Memory B cell (primary cell): ENCODE measurements at regions not wholly inside any gene's neighbourhood (a gene's known extent, or its start where the extent isn't known, plus 50 kb on each side); places are given as distances from the start of the nearest gene placed in this dataset.
"Not testable (repeated sequence)": the region's sequence is repeated elsewhere in the genome, so short reads cannot be mapped to it uniquely, and the experiment has no call there.

Source experiments
- ATAC-seq: fragments of 150-1000 bp; cut with Tn5 transposase; 2 replicates; pipeline ENCODE4 v1.10.0; 2021; ENCODE audit warnings: low read depth, mild to moderate bottlenecking, moderate library complexity
- DNase-seq, 2 donors: peaks; one replicate each; pipeline ENCODE4 v3.0.0; 2022; ENCODE audit warnings: low spot score in 2 of 2
- H3K27ac Mint-ChIP-seq: one replicate; pipeline ENCODE4 v1.8.0; 2022; ENCODE audit warnings: mild to moderate bottlenecking, moderate library complexity, mixed read lengths
- H3K27me3 Mint-ChIP-seq: one replicate; pipeline ENCODE4 v1.8.0; 2022; ENCODE audit warnings: mixed read lengths
- H3K36me3 Mint-ChIP-seq: one replicate; pipeline ENCODE4 v1.8.0; 2022; ENCODE audit warnings: mild to moderate bottlenecking, mixed read lengths
- H3K4me1 Mint-ChIP-seq: one replicate; pipeline ENCODE4 v1.8.0; 2022; ENCODE audit warnings: mixed read lengths
- H3K4me3 Mint-ChIP-seq: one replicate; pipeline ENCODE4 v1.8.0; 2022; ENCODE audit warnings: mild to moderate bottlenecking, moderate library complexity, mixed read lengths
- H3K9me3 Mint-ChIP-seq: one replicate; pipeline ENCODE4 v1.8.0; 2022; ENCODE audit warnings: mixed read lengths

DNA sequence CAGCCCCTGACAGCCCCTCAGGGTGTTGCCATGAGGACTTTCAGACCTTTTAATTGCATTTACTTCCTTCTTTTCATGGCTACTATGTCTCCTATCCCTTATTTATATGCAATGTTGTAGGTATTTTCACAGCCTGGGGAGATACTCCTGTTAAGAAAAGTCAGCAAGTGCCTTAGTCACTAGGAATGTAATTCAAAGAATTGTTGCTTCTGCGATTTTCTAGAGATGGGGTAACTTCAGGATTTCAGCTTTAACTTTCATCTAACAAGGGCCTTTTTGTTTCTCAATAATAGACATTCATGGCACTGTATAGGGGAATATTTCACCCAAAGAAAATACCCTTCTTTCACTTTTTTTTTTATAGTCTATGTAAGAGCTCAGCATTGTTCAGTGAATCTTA is 533.3 kb upstream of the MIS18BP1 start:
- DNase-seq (no peak), ATAC-seq (no peak)
- no peaks in the 10 kb centered on the region for H3K4me1 Mint-ChIP-seq
- H3K36me3 Mint-ChIP-seq = no peaks in the 10 kb centered on the region
- peaks cover 7% of the 10 kb centered on the region for H3K9me3 Mint-ChIP-seq
- no peak overlapping the region for H3K4me3 Mint-ChIP-seq
- H3K27me3 Mint-ChIP-seq = no peaks in the 10 kb centered on the region
- no peak overlapping the region for H3K27ac Mint-ChIP-seq

DNA sequence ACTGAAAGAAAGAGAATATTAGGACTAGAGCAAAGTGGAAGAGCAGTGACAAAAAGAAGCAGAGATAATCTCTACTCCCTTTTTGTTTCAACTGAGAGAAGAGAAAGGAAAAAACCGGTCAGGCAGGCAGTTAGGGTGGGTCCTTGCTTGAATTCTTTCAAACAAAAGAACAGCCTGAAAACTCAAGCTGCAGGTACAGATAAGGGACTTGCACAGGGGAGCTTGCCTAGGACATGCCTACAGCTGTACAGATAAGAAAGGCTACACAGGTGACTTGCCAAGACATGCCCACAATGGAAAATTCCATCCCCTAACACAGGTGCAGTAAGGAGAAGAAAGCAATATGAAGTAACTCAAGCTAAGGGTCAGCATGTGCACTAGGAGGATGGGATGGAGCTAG is 532.2 kb upstream of the MIS18BP1 start:
- H3K36me3 Mint-ChIP-seq = no peaks in the 10 kb centered on the region
- no peaks in the 10 kb centered on the region for H3K27me3 Mint-ChIP-seq
- H3K9me3 Mint-ChIP-seq = peaks cover 7% of the 10 kb centered on the region
- ATAC-seq (no peak), DNase-seq (no peak)
- H3K4me3 Mint-ChIP-seq = no peak overlapping the region
- H3K27ac Mint-ChIP-seq = no peak overlapping the region
- no peaks in the 10 kb centered on the region for H3K4me1 Mint-ChIP-seq

GRCh38 chr14:45766247-45766646 is 513.2 kb upstream of the MIS18BP1 start:
- no peak for DNase-seq
- no peak overlapping the region for H3K4me3 Mint-ChIP-seq
- H3K36me3 Mint-ChIP-seq = no peaks in the 10 kb centered on the region
- H3K27ac Mint-ChIP-seq = no peak overlapping the region
- ATAC-seq = no peak
- H3K9me3 Mint-ChIP-seq = peaks cover 11% of the 10 kb centered on the region
- no peaks in the 10 kb centered on the region for H3K4me1 Mint-ChIP-seq
- H3K27me3 Mint-ChIP-seq = no peaks in the 10 kb centered on the region

- H3K9me3 Mint-ChIP-seq = peaks cover 12% of the 10 kb centered on the region
- no peaks in the 10 kb centered on the region for H3K4me1 Mint-ChIP-seq
- DNase-seq (no peak), ATAC-seq (no peak)
- H3K27ac Mint-ChIP-seq = no peak overlapping the region
- no peaks in the 10 kb centered on the region for H3K36me3 Mint-ChIP-seq
- no peaks in the 10 kb centered on the region for H3K27me3 Mint-ChIP-seq
- no peak overlapping the region for H3K4me3 Mint-ChIP-seq
Measured at GRCh38 chr14:45757655-45758054, 504.7 kb upstream of the MIS18BP1 start.

- not testable (repeated sequence) for H3K4me3 Mint-ChIP-seq, H3K4me1 Mint-ChIP-seq, H3K27me3 Mint-ChIP-seq, DNase-seq, H3K36me3 Mint-ChIP-seq, ATAC-seq, H3K27ac Mint-ChIP-seq
- H3K9me3 Mint-ChIP-seq = peaks cover 15% of the 10 kb centered on the region
Measured at GRCh38 chr14:45756412-45756811, 503.4 kb upstream of the MIS18BP1 start.

DNA sequence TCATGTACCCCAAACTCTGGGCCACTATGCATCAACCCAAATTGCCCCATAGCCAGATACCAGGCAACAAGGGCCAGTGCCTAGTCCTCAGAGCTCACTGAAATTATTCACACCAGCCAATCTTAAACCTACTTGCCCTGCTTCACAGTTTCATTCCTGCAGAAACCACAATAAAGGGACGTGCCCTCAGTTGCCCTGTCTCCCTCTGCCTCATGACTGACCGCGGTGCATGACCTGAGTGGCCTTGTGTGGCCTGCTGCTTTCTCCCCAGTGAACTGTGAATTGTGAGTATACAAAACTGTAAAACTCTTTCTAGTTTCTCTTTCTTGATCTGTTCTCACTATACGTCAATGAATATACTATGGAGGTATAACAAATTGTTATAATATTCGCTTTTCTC is 490.9 kb upstream of the MIS18BP1 start:
- no peak for ATAC-seq
- H3K36me3 Mint-ChIP-seq = no peaks in the 10 kb centered on the region
- no peaks in the 10 kb centered on the region for H3K27me3 Mint-ChIP-seq
- no peak overlapping the region for H3K4me3 Mint-ChIP-seq
- no peaks in the 10 kb centered on the region for H3K4me1 Mint-ChIP-seq
- H3K27ac Mint-ChIP-seq = no peak overlapping the region
- H3K9me3 Mint-ChIP-seq = peaks cover 7% of the 10 kb centered on the region
- no peak for DNase-seq

DNA sequence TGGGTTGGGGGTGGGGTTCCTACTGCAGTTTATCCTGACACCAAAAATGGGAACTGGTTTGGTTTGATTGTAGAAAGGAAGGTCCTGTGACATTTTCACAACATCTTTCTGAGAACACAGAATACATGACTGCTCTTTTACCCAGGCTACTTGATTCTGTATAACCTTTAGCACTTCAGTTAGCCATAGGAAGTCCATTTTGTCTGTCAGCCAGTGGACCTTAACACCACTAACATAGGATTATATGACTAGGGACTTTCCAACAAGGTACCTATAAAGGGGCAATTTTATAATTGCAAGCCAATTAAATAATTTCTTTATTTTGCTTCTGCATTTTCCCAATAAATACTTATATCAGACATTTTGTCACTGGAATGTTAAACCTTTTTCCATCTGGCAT is 489.2 kb upstream of the MIS18BP1 start:
- DNase-seq (no peak), ATAC-seq (no peak)
- Mint-ChIP-seq H3K27ac (no peak overlapping the region), H3K4me1 (no peaks in the 10 kb centered on the region), H3K27me3 (no peaks in the 10 kb centered on the region), H3K4me3 (no peak overlapping the region), H3K36me3 (no peaks in the 10 kb centered on the region), H3K9me3 (peaks cover 9% of the 10 kb centered on the region)

DNA sequence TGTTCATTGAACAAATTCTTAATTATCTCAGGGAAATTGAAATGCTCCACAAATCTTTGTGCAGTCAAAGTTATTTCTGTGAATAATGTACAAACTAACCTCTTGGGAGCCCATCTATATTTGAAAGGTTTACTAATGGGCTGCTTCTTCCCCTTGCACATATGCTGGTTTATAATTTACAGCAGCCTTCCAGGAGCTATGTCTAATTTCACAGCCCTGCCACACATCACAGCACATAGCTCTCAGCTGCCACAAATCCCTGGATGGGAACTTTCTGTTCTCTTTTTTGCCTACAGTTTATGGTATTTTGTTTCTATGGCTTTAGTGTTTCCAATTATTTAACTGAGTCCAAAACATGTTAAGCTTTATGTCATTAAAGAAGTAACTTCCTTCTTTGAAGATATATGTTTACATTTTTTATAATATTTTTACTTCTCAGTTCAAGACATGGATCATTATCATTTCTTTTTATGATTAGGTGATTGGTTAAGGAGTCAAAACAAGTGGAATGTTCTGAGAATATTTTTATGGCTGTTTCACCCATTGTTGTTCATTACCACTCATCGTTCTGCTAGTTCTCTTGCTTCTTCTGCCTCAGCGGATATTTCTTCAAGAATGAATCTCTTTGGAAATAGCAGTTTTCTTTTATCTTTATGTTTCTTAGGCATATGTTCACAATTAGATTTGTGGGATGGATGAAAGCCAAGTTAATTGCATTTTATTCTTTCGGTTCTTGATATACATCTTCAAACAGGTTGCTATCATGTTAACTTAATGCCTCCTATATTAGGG is 475.6 kb upstream of the MIS18BP1 start:
- Mint-ChIP-seq H3K4me3 (no peak overlapping the region), H3K9me3 (peaks cover 2% of the 10 kb centered on the region), H3K36me3 (no peaks in the 10 kb centered on the region), H3K4me1 (no peaks in the 10 kb centered on the region), H3K27me3 (no peaks in the 10 kb centered on the region), H3K27ac (no peak overlapping the region)
- no peak for DNase-seq
- no peak for ATAC-seq

GRCh38 chr14:45727133-45727532 is 474.1 kb upstream of the MIS18BP1 start:
- ATAC-seq = no peak
- H3K36me3 Mint-ChIP-seq = no peaks in the 10 kb centered on the region
- no peaks in the 10 kb centered on the region for H3K4me1 Mint-ChIP-seq
- H3K27me3 Mint-ChIP-seq = no peaks in the 10 kb centered on the region
- DNase-seq = no peak
- H3K9me3 Mint-ChIP-seq = peaks cover 3% of the 10 kb centered on the region
- H3K27ac Mint-ChIP-seq = no peak overlapping the region
- H3K4me3 Mint-ChIP-seq = no peak overlapping the region

DNA sequence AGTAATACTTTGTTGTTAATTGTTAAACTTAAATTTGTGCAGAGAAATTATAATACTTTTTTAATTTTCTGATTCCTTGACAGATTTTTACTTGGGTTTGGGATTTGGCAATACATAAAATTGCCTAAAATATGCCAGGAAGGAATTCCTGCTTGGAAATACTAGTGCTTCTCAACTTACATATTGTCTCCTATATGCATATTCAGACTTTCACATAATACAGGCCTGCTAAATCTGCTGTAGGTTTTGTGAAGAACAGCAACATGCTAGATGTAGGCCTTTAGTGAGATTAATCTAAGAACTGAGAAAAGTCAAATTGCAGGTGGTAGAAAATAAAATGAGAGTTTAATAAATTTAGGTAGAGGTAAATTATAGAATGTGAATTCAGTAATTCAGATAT is 468.5 kb upstream of the MIS18BP1 start:
- H3K4me3 Mint-ChIP-seq = no peak overlapping the region

GRCh38 chr14:45716572-45716971 is 463.6 kb upstream of the MIS18BP1 start:
- Mint-ChIP-seq H3K9me3 (peaks cover 4% of the 10 kb centered on the region), H3K27ac (no peak overlapping the region), H3K4me3 (no peak overlapping the region), H3K36me3 (no peaks in the 10 kb centered on the region), H3K27me3 (no peaks in the 10 kb centered on the region), H3K4me1 (no peaks in the 10 kb centered on the region)
- DNase-seq = no peak
- ATAC-seq = no peak

More for the DNA sequence above, 468.5 kb upstream of the MIS18BP1 start:
- H3K27ac Mint-ChIP-seq = no peak overlapping the region
- H3K36me3 Mint-ChIP-seq = no peaks in the 10 kb centered on the region
- H3K27me3 Mint-ChIP-seq = no peaks in the 10 kb centered on the region
- H3K9me3 Mint-ChIP-seq = peaks cover 3% of the 10 kb centered on the region
- H3K4me1 Mint-ChIP-seq = no peaks in the 10 kb centered on the region
- no peak for DNase-seq
- no peak for ATAC-seq

DNA sequence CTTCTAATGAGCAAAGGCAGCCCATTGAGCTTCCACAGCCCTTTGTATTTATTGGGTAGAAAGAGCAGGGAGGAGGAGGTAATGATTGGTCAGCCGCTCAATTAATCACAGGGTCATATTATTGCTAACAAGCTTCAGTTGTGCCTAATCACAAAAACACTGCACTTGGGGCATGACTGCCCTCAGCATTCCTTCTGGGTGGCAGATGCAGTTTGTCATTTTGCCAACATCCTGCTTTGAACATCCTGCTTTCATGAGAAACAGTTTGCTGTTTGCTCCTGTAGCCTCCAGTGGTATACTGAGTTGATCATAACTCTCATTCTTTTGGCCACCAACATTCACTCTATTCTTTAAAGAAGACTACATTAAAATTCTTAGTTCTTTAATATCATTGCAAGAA is 462.9 kb upstream of the MIS18BP1 start:
- Mint-ChIP-seq H3K36me3 (no peaks in the 10 kb centered on the region), H3K4me1 (no peaks in the 10 kb centered on the region), H3K4me3 (no peak overlapping the region), H3K9me3 (peaks cover 4% of the 10 kb centered on the region), H3K27me3 (no peaks in the 10 kb centered on the region), H3K27ac (no peak overlapping the region)
- ATAC-seq (no peak), DNase-seq (no peak)

- Mint-ChIP-seq H3K9me3 (peaks cover 1% of the 10 kb centered on the region), H3K4me3 (no peak overlapping the region), H3K27me3 (no peaks in the 10 kb centered on the region), H3K36me3 (no peaks in the 10 kb centered on the region), H3K27ac (no peak overlapping the region), H3K4me1 (no peaks in the 10 kb centered on the region)
- ATAC-seq (no peak), DNase-seq (no peak)
Measured at GRCh38 chr14:45709541-45709940, 456.5 kb upstream of the MIS18BP1 start.

DNA sequence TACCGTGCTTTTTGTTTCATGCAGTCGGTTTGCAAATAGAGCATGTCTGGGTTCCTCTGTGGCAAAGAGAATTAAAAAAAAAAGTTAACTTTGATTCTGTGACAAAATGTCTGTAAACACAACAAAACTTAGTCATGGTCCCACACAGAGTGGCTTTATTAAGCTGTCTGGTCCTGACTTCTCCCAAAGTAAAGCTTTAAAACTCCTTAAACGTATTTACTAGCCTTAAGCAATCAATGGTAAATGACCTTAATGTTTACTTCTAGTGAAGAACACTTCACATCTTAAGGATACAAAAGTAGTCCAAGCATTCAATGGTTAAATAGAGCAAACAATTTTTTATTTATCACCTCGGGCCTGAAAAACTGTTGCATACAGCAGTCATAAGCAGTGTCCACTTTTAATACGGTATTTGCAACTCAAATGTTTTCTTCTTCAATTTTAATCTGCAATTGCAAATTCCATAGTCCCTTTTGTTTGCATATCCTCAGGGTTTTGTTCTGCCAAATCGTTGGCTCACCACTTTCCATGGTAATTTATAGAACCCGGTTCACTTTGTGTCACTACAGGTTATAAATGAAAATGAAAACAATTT is 453.0 kb upstream of the MIS18BP1 start:
- DNase-seq (no peak), ATAC-seq (no peak)
- Mint-ChIP-seq H3K36me3 (no peaks in the 10 kb centered on the region), H3K4me3 (no peak overlapping the region), H3K9me3 (peaks cover 1% of the 10 kb centered on the region), H3K27me3 (no peaks in the 10 kb centered on the region), H3K4me1 (no peaks in the 10 kb centered on the region), H3K27ac (no peak overlapping the region)

DNA sequence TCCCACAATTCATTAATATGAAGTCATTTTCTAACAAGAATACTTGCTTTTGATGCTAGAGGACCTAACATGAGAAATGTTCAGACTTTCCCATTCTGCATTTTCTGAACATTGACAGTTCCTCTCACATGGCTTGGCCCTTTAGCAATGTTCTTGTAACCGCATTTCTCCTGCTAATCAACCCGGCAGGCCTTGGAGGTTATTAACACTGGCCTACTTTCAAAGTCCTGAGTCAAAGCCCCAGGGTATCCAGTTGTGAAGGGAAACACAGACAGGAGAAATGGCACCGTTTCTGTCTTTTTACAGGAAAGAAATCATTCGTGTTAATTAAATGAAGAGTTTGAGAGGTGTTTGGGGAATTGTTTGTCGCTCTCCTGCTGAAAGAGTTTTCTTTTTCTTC is 446.5 kb upstream of the MIS18BP1 start:
- H3K4me1 Mint-ChIP-seq = no peaks in the 10 kb centered on the region
- ATAC-seq = no peak
- peaks cover 6% of the 10 kb centered on the region for H3K9me3 Mint-ChIP-seq
- no peaks in the 10 kb centered on the region for H3K27me3 Mint-ChIP-seq
- H3K36me3 Mint-ChIP-seq = no peaks in the 10 kb centered on the region
- H3K27ac Mint-ChIP-seq = no peak overlapping the region
- no peak overlapping the region for H3K4me3 Mint-ChIP-seq
- DNase-seq = no peak
